CD14-positive monocyte (primary cell): ENCODE measurements at regions not wholly inside any gene's neighbourhood (a gene's known extent, or its start where the extent isn't known, plus 50 kb on each side); places are given as distances from the start of the nearest gene placed in this dataset.

Experiments used
- DNase-seq, 3 donors: peaks; one replicate each; pipeline ENCODE4 v3.0.0-alpha.2; 2011 to 2022
- H2AFZ ChIP-seq: 2 replicates; pipeline ENCODE4 v1.6.0; 2012; ENCODE audit warnings: mild to moderate bottlenecking, low read depth, low read length, inconsistent platforms; ENCODE audit not compliant: insufficient read depth, poor library complexity, severe bottlenecking
- H3K27ac ChIP-seq, 2 donors: 1 replicate in 1 of 2; 2 replicates in 1 of 2; pipeline ENCODE4 v1.5.1; 2012 to 2013; ENCODE audit warnings: low read length in 2 of 2, control low read depth in 1 of 2, inconsistent platforms in 1 of 2, low read depth in 1 of 2, mild to moderate bottlenecking in 1 of 2
- H3K27me3 ChIP-seq, 2 donors: one replicate each; pipeline versions ENCODE4 v1.6.0 to v1.6.1; 2011 to 2013; ENCODE audit warnings: low read length in 2 of 2; ENCODE audit not compliant: control insufficient read depth in 2 of 2, insufficient read depth in 2 of 2
- H3K36me3 ChIP-seq, 2 donors: replicated peaks in 1 of 2; 1 replicate in 1 of 2; 2 replicates in 1 of 2; pipeline versions ENCODE4 v1.5.1 to v1.6.1; 2012 to 2013; ENCODE audit warnings: low read length in 2 of 2, control low read depth in 1 of 2, inconsistent platforms in 1 of 2, mild to moderate bottlenecking in 1 of 2; ENCODE audit not compliant: insufficient read depth in 2 of 2, control insufficient read depth in 1 of 2
- H3K4me1 ChIP-seq, 2 donors: 1 replicate in 1 of 2; 2 replicates in 1 of 2; pipeline versions ENCODE4 v1.5.1 to v1.6.1; 2012 to 2013; ENCODE audit warnings: low read length in 2 of 2, control low read depth in 1 of 2, inconsistent platforms in 1 of 2, mild to moderate bottlenecking in 1 of 2, moderate library complexity in 1 of 2; ENCODE audit not compliant: insufficient read depth in 2 of 2, control insufficient read depth in 1 of 2
- H3K4me2 ChIP-seq: replicated peaks from 2 replicates; pipeline ENCODE3; 2012; ENCODE audit warnings: low read length, moderate library complexity, mild to moderate bottlenecking; ENCODE audit not compliant: poor library complexity, severe bottlenecking; ENCODE audit errors: extremely low read depth
- H3K4me3 ChIP-seq, 3 experiments: fragments of 200-600 bp in 1 of 3; sonication (generic) in 1 of 3; replicated peaks in 1 of 3; 1 replicate in 2 of 3; 2 replicates in 1 of 3; pipeline ENCODE4 v1.5.1; 2011 to 2013; ENCODE audit warnings: low read length in 3 of 3, mild to moderate bottlenecking in 3 of 3, control low read depth in 2 of 3, low read depth in 2 of 3, inconsistent platforms in 1 of 3, moderate library complexity in 1 of 3
- H3K79me2 ChIP-seq: 2 replicates; pipeline ENCODE4 v1.6.0; 2012; ENCODE audit warnings: mild to moderate bottlenecking, control low read depth, inconsistent platforms, low read length, moderate library complexity; ENCODE audit not compliant: insufficient read depth
- H3K9ac ChIP-seq: 2 replicates; pipeline ENCODE4 v1.6.0; 2017; ENCODE audit warnings: low read length, mild to moderate bottlenecking; ENCODE audit not compliant: insufficient read depth, poor library complexity, severe bottlenecking
- H3K9me3 ChIP-seq, 2 donors: replicated peaks in 1 of 2; 1 replicate in 1 of 2; 2 replicates in 1 of 2; pipeline versions ENCODE4 v1.5.1 to v1.6.1; 2012 to 2013; ENCODE audit warnings: low read length in 2 of 2, control low read depth in 1 of 2; ENCODE audit not compliant: control insufficient read depth in 1 of 2, insufficient read depth in 1 of 2
- H4K20me1 ChIP-seq: 2 replicates; pipeline ENCODE4 v1.6.0; 2012; ENCODE audit warnings: mild to moderate bottlenecking, low read length, control low read depth, moderate library complexity; ENCODE audit not compliant: insufficient read depth
- H3K27ac Mint-ChIP-seq, 7 donors: one replicate each; pipeline ENCODE4 v1.8.0; 2020; ENCODE audit warnings: mild to moderate bottlenecking in 7 of 7, mixed read lengths in 7 of 7, moderate library complexity in 6 of 7, inconsistent platforms in 2 of 7
- H3K27me3 Mint-ChIP-seq, 3 donors: one replicate each; pipeline ENCODE4 v1.8.0; 2021 to 2022; ENCODE audit warnings: low read depth in 3 of 3, mild to moderate bottlenecking in 3 of 3, mixed read lengths in 3 of 3, moderate library complexity in 3 of 3, inconsistent platforms in 1 of 3
- H3K36me3 Mint-ChIP-seq, 2 donors: one replicate each; pipeline ENCODE4 v1.8.0; 2020; ENCODE audit warnings: mixed read lengths in 2 of 2, inconsistent platforms in 1 of 2, mild to moderate bottlenecking in 1 of 2
- H3K4me1 Mint-ChIP-seq: one replicate; pipeline ENCODE4 v1.8.0; 2020; ENCODE audit warnings: mild to moderate bottlenecking, mixed read lengths
- H3K4me3 Mint-ChIP-seq, 2 donors: one replicate each; pipeline ENCODE4 v1.8.0; 2020; ENCODE audit warnings: mild to moderate bottlenecking in 2 of 2, mixed read lengths in 2 of 2, moderate library complexity in 1 of 2
- H3K9me3 Mint-ChIP-seq, 7 donors: one replicate each; pipeline ENCODE4 v1.8.0; 2020 to 2022; ENCODE audit warnings: mixed read lengths in 7 of 7, mild to moderate bottlenecking in 6 of 7, moderate library complexity in 6 of 7, inconsistent platforms in 2 of 7
- CTCF ChIP-seq: fragments of 200-600 bp; IDR thresholded peaks from one replicate; pipeline ENCODE4 v1.8.0; 2022; ENCODE audit warnings: antibody characterized with exemption, mild to moderate bottlenecking
- WGBS: methylation state at CpG from one replicate; pipeline ENCODE4 v1.1.5; 2013; ENCODE audit warnings: missing lambda C conversion rate; ENCODE audit not compliant: insufficient coverage; 5-methylcytosine and 5-hydroxymethylcytosine counted together
- intact Hi-C, 2 donors: fragments of 100-400 bp; cut with micrococcal nuclease; formaldehyde crosslinking; loops; one replicate each; pipeline versions ENCODE4 v1.15.0 to v1.15.1; 2023

DNA sequence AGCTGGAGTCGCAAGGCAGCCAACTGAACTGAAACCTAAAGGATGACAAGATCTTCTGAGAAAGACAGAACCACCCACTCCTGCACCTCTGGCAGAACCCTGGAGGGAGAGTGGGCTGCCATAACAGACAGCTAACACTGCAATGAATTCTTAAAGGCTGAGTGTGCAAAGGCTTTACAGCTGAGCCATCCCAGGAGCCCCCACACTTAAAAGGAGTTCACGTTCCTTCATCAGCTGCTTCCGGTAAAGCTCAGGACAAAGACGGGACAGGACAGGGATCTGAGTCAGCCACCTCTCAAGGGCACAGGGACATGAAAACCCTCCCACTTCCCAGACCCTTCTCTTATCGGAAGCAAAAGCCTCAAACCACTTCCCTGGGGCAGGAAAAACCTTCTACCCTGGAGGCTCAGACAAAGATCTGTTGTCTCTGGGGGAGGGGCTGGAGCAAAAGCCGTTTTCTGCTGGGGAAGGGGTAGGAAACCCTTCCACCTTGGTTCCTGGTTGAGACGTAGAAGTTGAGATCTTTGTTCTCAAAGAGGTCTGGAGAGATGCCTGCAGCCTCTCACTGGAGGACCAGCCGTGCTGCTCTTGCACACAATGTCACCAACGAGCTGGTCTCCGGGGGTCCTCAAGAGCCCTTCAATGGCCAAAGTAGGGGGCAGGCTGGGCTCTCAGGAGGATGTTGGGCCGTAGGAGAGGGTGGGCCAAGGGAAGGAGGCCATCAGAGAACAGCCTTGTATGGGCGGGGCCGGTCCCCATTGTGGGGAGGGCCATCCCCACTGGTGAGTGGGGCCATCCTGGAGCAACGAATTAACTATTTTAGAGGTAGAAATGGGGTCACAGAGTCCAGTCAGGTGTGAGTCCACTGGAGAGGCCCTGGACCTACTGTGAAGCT, 452.4 kb downstream of the PTPRU start:
- Histone ChIP-seq H3K4me2 (no peak overlapping the region), H3K79me2 (no peaks in the 10 kb centered on the region)
- peak overlapping the region in 1 of 7 donors; percentile 52 for H3K27ac Mint-ChIP-seq

More for the DNA sequence above, 452.4 kb downstream of the PTPRU start:
- H3K9me3 ChIP-seq, result no peaks in the 10 kb centered on the region
- H3K27me3 ChIP-seq, result peaks cover 0 to 6% of the 10 kb centered on the region in 2 donors
- Mint-ChIP-seq H3K4me3 (no peak overlapping the region), H3K27me3 (peaks cover 4 to 9% (median 5%) of the 10 kb centered on the region in 3 donors), H3K4me1 (peaks cover 16% of the 10 kb centered on the region), H3K9me3 (peaks cover 0 to 1% (median 0%) of the 10 kb centered on the region in 7 donors), H3K36me3 (no peaks in the 10 kb centered on the region)
- no peaks in the 10 kb centered on the region for H4K20me1 ChIP-seq
- TF ChIP-seq CTCF, result no peak
- no peak overlapping the region for H3K9ac ChIP-seq
- intact Hi-C loops, result no loop called here
- H3K4me1 ChIP-seq, result no peaks in the 10 kb centered on the region
- DNase-seq, result no peak
- no peaks in the 10 kb centered on the region for H3K36me3 ChIP-seq
- 35% methylated on average over 13 of the region's 14 CpGs for WGBS
- H3K4me3 ChIP-seq, result no peak overlapping the region
- no peak overlapping the region for H3K27ac ChIP-seq
- H2AFZ ChIP-seq, result peak overlapping the region; percentile 47
